ENCODE measurements at regions not wholly inside any gene's neighbourhood (a gene's known extent, or its start where the extent isn't known, plus 50 kb on each side); places are given as distances from the start of the nearest gene placed in this dataset.

GRCh38 chr13:87940776-87941175, 269.6 kb downstream of the SLITRK5 start:
- no peaks in the 10 kb centered on the region for H3K79me2 ChIP-seq (ENCODE audit: low read depth)
- DNase-seq, result no peak
- ChIA-PET CTCF (no interaction called here), POLR2A (ENCODE audit: unreplicated experiment) (no interaction called here)
- no peaks in the 10 kb centered on the region for H4K20me1 ChIP-seq (ENCODE audit: insufficient read depth)
- no peak overlapping the region for H2AFZ ChIP-seq
- H3F3A ChIP-seq (ENCODE audit: insufficient read depth, low read depth), result no peaks in the 10 kb centered on the region
- H3K9me2 ChIP-seq (ENCODE audit: insufficient read depth), result no peaks in the 10 kb centered on the region
- no peaks in the 10 kb centered on the region for H3K4me1 ChIP-seq (replicated peaks; ENCODE audit: insufficient read depth)
- H3K4me3 ChIP-seq, result no peak overlapping the region
- intact Hi-C loops (cut with micrococcal nuclease; ENCODE audit: unreplicated experiment), result no loop called here
- no peak for TF ChIP-seq CTCF (conservative IDR thresholded peaks at IDR 0.05)
- no peak for TF ChIP-seq EZH2 (IDR thresholded peaks at IDR 0.05; ENCODE audit: low read depth)
- no TSS peak for BruUV-seq (replicated peaks)
- no peak overlapping the region for H3K4me2 ChIP-seq
- no peaks in the 10 kb centered on the region for H3K27me3 ChIP-seq (ENCODE audit: insufficient read depth, low read depth)
- no peaks in the 10 kb centered on the region for H3K36me3 ChIP-seq (ENCODE audit: low read depth)
- H3K9me3 ChIP-seq (ENCODE audit: insufficient read depth, low read depth), result no peaks in the 10 kb centered on the region
- H3K27ac ChIP-seq, result no peak overlapping the region

GRCh38 chr13:87941226-87941625, 270.1 kb downstream of the SLITRK5 start:
- no peak overlapping the region for H3K27ac ChIP-seq
- no peak for DNase-seq
- H3K79me2 ChIP-seq (ENCODE audit: low read depth), result no peaks in the 10 kb centered on the region
- no peaks in the 10 kb centered on the region for H3K27me3 ChIP-seq (ENCODE audit: insufficient read depth, low read depth)
- CTCF ChIA-PET, result no interaction called here
- H3K4me1 ChIP-seq (replicated peaks; ENCODE audit: insufficient read depth), result no peaks in the 10 kb centered on the region
- no peaks in the 10 kb centered on the region for H4K20me1 ChIP-seq (ENCODE audit: insufficient read depth)
- intact Hi-C loops (cut with micrococcal nuclease; ENCODE audit: unreplicated experiment), result no loop called here
- no peaks in the 10 kb centered on the region for H3K9me2 ChIP-seq (ENCODE audit: insufficient read depth)
- no peak overlapping the region for H3K4me3 ChIP-seq
- no peak overlapping the region for H2AFZ ChIP-seq
- no peaks in the 10 kb centered on the region for H3K9me3 ChIP-seq (ENCODE audit: insufficient read depth, low read depth)
- no peaks in the 10 kb centered on the region for H3F3A ChIP-seq (ENCODE audit: insufficient read depth, low read depth)
- H3K4me2 ChIP-seq, result no peak overlapping the region
- H3K36me3 ChIP-seq (ENCODE audit: low read depth), result no peaks in the 10 kb centered on the region
- TF ChIP-seq EZH2 (IDR thresholded peaks at IDR 0.05; ENCODE audit: low read depth) (no peak), CTCF (conservative IDR thresholded peaks at IDR 0.05) (no peak)
- POLR2A ChIA-PET (ENCODE audit: unreplicated experiment), result no interaction called here
- no TSS peak for BruUV-seq (replicated peaks)

- H3K4me2 ChIP-seq, result no peak overlapping the region
- TF ChIP-seq CTCF (conservative IDR thresholded peaks at IDR 0.05) (no peak), EZH2 (IDR thresholded peaks at IDR 0.05; ENCODE audit: low read depth) (no peak)
- H3K36me3 ChIP-seq (ENCODE audit: low read depth), result no peaks in the 10 kb centered on the region
- BruUV-seq (replicated peaks), result no TSS peak
- intact Hi-C loops (cut with micrococcal nuclease; ENCODE audit: unreplicated experiment), result no loop called here
- CTCF ChIA-PET, result no interaction called here
- no peaks in the 10 kb centered on the region for H3K79me2 ChIP-seq (ENCODE audit: low read depth)
- H3K27me3 ChIP-seq (ENCODE audit: insufficient read depth, low read depth), result no peaks in the 10 kb centered on the region
- no peak overlapping the region for H3K27ac ChIP-seq
- DNase-seq, result no peak
- H3K4me1 ChIP-seq (replicated peaks; ENCODE audit: insufficient read depth), result no peaks in the 10 kb centered on the region
- no peaks in the 10 kb centered on the region for H3F3A ChIP-seq (ENCODE audit: insufficient read depth, low read depth)
- H2AFZ ChIP-seq, result no peak overlapping the region
- no peaks in the 10 kb centered on the region for H3K9me2 ChIP-seq (ENCODE audit: insufficient read depth)
- H3K4me3 ChIP-seq, result no peak overlapping the region
- POLR2A ChIA-PET (ENCODE audit: unreplicated experiment), result no interaction called here
- no peaks in the 10 kb centered on the region for H4K20me1 ChIP-seq (ENCODE audit: insufficient read depth)
- H3K9me3 ChIP-seq (ENCODE audit: insufficient read depth, low read depth), result no peaks in the 10 kb centered on the region
Observed at GRCh38 chr13:87942205-87942604, 271.0 kb downstream of the SLITRK5 start.
